Eye (tissue), 1 donor: ENCODE measurements at regions not wholly inside any gene's neighbourhood (a gene's known extent, or its start where the extent isn't known, plus 50 kb on each side); places are given as distances from the start of the nearest gene placed in this dataset.
A peak's percentile ranks its signal among the peaks of the same experiment; 100 is the strongest.
"Not testable (repeated sequence)": the region's sequence is repeated elsewhere in the genome, so short reads cannot be mapped to it uniquely, and the experiment has no call there.

ENCODE experiments used
- DNase-seq: peaks from one replicate; pipeline ENCODE4 v3.0.0-alpha.2; 2015

DNA sequence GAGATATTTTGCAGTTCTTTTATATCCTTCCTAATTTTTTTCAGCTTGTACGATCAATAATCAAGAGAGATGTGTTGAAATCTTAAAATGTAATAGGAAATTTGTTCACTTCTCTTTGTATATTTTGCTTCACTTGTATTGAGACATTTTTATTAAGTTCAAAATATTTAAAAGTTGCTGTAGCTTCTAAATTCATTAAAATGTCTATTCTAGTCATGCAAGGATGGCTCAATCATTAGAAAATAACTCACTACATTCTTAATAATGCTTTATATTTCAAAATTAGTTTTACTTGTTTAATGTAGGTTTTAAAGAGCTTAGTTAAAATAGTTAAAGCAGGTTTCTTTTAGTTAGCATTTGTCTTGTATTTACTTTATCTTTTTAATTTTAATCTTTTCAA, 308.4 kb downstream of the CYRIA start:
- DNase-seq: no peak

DNA sequence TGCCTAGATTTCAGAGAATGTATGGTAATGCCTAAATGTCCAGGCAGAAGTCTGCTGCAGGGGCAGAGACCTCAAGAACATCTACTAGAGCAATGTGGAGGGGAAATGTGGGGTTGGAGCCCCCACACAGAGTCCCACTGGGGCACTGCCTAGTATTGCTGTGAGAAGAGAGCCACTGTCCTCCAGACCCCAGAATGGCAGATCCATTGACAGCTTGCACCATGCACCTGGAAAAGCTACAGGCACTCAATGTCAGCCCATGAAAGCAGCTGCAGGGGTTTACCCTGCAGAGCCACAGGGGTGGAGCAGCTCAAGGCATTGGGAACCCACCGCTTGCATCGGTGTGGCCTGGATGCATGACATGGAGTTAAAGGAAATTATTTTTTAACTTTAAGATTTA, 314.1 kb downstream of the CYRIA start:
- no peak for DNase-seq

DNA sequence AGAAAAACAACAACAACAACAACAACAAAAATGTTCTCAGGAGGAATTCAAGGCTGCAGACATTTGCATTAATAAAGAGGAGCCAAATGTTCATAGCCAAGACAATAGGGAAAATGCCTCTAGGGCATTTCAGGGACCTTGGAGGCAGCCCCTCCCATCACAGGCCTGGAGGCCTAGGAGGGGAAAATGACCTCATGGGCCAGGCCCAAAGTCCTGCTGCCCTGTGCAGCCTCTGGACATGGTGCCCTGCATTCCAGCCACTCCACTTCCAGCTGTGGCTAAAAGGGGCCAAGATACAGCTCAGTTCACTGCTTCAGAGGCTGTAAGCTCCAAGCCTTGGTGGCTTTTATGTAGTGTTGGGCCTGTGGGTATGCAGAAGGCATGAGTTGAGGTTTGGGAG, 314.5 kb downstream of the CYRIA start:
- no peak for DNase-seq

DNA sequence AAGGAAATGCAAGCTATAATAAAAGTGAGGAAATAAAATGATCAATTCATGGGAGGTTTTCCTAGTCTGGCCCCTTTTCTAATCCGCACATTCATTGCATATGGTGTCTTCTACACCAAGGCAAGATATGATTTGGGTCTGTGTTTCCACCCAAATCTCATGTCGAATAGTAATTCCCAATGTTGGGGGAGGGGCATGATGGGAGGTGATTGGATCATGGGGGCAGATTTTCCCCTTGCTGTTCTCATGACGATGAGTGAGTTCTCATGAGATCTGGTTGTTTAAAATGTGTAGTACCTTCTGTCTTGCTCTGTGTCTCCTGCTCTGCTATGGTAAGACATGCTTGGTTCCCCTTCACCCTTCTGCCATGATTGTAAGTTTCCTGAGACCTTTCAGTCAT, 315.4 kb downstream of the CYRIA start:
- no peak for DNase-seq

DNA sequence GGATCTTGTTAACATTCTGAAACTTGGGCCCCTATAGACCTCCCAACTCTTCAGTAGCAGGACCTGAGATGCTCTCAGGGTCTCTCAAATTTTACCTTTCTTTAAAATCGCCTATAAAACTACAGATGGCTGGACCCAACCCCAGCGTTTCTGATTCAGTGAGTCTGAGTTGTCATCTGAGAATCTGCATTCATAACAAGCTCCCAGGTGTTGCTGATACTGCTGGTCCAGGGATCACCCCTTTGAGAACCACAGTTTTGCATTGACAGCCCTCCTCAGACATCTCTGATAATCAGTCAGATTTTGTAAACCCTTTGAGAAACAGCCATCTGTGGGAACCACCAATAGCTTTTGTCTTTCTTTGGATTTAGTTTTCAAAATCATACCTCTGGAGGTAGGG, 315.8 kb downstream of the CYRIA start:
- DNase-seq: no peak

DNA sequence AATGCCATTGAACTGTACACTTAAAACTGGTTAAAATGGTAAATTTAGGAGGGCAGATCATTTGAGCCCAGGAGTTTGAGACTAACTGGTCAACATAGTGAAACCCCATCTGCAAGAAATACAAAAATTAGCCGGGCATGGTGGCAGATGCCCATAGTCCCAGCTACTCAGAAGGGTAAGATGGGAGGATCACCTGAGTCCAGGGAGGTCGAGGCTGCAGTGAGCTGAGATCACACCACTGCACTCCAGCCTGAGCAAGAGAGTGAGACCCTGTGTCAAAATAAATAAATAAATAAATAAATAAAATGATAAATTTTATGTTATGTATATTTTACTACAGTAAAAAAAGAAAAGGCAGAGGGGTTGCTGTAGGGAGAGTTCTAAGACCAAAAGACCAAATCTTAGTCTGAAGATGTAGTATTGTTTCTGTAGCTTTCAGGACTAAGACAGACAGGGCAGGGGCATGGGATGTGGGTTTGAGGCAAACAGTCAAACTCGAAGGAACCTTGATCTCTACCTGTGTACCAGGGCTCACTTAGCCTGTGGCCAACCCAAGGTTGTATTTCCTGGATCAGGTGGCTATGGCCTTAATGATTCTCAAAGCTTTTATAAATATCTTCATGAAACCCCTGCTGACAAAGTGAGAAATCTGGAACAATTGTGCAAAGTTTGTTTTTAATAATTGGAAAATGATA, 316.7 kb downstream of the CYRIA start:
- DNase-seq: no peak

DNA sequence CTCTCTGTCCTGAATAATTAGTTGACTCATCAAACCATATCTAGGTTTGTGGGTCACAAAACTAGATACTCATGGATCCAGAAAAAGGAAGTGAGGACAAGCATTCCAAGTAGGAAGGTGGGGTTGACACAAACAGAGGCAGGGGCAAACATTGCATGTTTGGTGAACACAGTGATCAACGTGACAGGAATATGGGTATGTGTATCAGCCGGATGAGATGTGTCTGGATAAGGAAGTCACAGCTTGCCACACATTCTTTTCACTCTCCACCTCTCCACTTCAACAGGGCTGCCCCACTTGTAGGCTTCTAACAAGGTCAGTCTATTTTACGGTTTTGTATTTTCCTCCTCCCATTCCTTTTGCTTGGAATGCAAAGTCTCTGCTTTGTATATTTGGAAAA, 319.0 kb downstream of the CYRIA start:
- DNase-seq: no peak

DNA sequence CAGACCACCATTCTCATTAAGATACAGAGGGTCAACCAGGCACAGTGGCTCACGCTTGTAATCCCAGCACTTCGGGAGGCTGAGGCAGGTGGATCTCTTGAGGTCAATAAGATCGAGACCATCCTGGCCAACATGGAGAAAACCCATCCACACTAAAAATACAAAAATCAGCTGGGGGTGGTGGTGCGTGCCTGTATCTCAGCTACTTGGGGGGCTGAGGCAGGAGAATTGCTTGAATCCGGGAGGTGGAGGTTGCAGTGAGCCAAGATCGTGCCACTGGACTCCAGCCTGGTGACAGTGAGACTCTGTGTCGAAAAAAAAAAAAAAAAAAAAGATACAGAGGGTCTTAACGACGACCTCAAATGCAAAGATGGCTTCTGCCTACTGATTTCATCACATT, 320.4 kb downstream of the CYRIA start:
- not testable (repeated sequence) for DNase-seq

DNA sequence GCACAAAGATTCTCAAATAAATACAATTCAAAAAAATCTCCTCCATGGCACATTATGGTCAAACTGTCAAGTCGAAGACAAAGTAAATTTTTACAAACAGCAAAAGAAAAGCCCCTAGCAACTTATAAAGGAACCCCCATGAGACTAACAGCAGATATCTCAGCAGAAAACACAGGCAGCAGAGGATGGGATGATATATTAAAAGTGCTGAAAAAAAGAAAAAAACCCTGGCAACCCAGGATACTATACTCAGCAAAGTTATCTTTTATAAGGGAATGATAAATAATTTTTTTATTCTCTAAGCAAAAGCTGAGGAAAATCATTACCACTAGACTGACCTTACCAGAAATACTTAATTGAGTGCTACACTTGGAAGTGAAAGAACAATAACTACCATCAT, 326.4 kb downstream of the CYRIA start:
- DNase-seq: no peak

DNA sequence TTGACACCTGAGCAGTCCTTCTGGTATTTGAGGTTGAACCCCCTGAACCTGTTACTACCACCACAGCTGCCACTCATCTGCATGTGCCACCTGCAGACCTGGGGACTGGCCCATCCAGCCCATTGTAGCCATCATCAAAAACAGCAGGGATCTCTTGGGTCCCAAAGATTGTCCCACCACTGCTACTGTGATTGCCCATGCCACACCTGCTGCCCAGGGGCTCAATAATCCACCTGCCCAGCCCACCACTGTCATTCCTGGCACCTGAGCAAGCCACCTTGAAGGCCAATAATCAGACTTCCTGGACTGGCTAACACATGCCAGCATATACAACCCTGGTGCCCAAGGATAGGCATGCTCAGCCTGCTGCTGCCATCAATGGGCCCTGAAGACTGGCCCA, 327.6 kb downstream of the CYRIA start:
- no peak for DNase-seq

DNA sequence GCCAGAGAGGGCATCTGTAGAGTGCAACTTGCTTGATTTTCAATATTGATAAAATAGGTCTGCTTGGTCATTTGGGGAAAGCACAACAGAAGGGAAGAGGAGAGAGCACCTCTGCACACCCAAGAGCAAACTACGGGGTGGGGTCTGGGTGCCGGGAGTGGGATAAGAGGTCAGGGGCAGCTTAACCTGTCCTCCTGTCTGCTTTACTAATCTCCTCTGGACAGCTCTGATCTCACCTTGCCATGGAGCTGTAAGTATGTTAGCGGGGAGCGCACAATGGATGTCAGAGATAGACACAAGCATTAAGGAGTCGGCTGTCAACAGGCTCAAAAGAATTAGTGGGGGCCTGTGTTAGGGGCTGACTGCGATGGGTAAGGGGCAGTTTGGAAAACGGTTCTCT, 328.7 kb downstream of the CYRIA start:
- DNase-seq: no peak

DNA sequence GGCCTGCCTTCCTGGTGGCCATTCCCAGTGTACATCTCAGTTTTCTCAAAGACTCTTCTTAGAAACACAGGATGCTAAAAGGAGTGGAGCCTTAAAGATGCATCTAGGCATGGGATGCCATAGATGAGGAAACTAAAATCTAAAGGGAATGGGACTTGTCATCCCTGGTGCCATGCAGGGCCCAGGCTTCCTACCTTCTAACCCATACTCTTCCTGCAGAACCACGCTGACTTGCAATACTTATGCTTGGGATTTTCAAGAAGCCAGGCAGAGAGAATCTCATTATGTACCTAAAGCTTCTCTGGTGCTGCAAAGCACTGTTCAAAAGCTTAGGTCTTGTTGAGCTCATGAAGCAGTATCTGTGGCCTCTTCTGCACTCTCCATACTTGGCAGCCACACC, 329.1 kb downstream of the CYRIA start:
- DNase-seq: no peak

DNA sequence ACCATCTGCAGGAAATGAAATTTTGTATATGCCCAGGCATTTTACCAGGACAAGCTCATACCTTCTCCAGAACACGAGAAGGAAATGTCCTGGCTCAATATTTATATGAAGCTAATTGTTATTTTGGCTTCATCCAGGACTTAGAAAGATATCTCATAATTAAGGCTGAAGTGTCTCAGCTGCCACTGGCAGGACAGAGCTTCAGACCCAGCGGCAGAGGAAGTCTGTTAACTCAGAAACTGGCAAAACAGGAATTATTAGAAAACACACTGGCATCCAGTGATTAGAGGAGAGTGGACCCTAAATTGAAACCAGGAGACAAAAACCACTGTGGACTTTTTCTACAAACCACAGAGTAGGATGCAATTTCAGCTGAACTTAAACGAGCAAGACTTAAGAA, 329.7 kb downstream of the CYRIA start:
- no peak for DNase-seq

DNA sequence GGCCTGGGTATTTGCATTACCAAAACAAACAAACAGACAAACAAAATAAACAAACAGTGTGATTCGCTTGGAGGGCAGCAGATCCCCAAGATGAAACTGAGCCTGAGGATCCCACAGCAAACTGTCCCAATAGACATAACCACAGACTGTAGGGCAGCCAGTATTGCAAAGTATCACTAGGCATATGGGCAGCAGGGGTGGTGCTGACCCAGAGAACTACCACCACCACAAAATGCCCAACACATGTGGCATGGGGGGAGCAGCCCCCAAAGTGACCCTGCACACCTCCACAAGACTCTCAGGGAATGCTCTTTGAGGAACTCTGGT, 330.1 kb downstream of the CYRIA start:
- no peak for DNase-seq

DNA sequence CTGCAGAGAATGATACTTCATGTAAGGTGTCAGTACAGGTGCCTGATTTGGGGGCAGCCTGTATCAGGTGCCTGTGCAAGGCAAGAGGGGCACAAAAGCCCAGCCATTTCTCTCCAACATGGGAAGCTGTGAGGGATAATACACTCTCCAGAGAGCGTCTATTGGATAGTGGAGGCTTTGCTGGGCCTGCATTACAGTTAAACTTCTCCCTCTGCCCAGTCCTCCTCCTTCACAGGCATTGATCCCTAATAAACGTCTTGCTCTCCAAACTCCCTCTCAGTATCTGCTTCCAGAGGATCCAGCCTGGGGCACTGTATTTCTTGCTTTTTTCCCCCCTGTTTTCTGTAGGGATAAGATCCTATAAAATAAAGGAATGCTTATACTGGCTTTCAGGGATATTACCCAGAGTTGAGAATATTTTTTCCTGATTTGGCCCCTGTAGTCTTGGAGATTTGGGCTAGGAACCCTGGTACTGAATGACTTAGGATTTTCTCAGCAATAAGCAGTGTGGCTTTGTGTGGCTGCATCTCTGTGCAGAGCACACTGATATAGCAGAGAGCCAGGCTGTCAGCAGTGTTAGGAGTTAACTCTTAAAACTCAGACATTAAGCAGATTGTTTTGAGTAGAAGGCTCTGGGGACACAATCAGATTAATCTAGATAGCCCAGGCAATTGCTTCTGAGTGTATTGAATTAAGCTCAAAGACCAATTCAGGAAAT, 330.6 kb downstream of the CYRIA start:
- no peak for DNase-seq

DNA sequence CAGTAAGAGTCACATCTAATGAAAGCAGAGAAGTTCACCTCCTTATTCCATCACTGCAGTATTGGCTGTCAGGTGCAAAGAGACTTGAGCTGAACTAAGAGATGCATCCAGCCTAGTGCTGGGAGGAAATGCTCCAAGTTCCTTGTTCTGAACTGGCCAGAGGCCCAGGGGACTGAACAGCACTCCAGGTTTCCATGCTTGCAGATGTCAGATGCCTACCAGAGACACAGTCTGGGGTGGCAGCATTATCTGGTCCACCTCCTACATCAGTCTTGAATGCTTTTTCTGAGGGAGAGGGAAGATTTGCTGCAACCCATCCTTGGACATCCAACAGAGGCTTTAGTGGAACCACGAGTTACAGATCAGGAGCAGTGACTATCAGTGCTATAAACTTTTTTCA, 331.3 kb downstream of the CYRIA start:
- DNase-seq: no peak

DNA sequence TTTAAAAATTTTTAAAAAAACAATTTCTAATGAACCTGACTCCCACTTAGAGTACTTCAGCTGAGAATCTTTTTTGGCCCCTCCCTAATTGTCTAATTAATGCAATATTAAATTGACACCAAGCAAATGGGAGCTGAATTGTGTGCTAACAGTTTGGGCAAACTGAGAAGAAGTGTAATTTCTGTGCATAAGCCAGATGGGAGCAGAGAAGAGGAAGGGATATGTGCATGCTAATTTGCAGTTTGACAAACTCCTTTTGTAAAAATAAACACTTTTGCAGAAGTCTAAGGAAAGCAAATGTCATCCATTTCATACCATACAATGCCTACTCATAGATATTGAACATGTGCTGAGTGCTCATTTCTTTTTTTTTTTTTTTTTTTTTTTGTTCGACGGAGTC, 332.0 kb downstream of the CYRIA start:
- no peak for DNase-seq

DNA sequence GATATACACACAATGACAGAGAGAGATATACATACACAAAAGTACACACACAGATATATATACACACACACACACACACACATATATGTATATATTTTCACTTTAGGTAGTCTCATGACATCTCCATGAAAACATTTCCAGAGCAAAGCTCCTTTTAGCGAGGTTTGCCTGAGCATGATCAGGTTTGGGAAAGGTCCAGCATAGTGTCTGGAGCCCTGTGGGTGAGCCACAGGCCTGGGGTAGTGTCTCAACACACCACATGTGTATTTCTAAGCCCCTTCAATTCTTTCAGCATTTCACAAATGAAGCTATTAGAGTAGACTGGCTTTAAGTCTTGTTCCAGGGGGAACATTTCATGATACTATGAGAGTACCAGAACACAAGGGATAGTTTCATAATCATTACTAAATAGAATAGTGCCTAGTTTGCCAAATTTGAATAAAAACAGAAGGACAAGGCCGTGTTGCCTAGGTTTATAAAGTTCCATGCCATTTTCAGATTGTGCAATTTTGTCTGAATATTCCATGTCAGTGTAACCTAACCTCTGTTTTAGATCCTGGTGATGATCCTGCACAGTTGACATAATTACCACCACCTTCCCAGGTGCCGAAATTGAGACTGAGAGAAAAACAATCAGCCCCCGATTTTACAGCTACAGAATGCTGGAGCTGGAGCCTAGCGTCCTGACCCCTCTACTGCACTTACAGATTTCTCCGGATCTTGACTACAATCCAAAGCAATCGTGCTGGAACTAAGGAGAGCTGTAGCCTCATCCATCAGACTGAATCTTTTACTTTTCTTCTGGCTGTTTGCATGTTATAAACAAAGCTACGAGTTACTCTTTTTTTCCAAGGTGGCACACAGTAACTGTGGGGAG, 332.7 kb downstream of the CYRIA start:
- no peak for DNase-seq

DNA sequence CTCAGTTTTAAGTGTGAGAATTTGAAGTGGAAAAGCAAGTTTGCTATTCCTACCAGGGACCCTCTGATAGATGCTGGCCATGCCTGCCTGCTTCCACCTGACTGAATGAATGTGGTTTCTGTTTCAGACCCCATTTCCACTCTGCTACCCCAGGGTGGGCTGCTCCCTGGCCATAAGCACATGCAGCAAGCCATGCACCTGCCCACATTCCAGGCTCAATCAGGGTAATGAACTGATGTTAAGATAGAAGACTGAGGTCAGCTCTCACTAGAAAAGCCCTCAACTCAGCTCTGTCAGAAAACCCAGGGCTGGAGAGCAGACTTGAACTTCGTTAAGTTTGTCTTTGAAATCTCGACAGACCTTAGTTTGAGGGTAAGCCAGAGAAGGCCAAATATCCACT, 333.9 kb downstream of the CYRIA start:
- no peak for DNase-seq

DNA sequence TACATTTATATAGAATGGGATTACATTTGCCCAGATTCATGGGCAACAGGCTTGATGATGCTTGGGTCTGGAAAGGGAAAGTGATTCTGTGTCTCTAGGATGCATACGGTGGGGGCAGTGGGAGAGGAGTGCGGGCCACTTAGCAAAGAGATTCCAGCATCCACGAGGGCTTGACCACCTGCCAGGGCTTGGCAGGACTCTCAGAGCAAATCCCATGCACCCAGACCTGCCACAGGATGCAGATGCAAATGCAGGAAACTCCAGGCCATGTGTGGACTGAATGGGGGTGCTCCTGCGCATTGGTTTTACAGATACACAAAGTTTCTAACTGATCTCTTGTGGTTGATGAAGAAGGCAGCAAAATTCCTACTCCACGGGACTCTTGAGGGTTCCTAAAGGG, 334.7 kb downstream of the CYRIA start:
- DNase-seq: peak; percentile 54

DNA sequence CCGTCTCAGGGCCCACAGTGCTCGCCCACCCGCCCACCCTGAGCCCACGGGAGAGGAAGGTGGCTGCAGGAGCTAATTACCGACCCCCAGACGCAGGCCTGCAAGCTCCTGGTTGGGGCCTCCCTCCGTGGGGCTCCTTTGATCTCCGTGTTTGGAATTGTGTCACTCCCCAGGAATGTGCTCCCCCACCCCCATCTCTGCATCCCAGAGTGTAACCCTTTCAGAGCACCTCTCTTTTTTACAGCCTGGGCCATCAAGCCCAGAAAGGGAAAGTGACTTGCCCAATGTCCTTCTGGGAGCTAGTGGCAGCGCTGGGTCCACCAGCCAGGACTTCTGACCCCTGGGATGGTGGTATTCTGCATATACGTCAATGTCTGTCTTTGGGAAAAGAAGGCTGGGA, 335.1 kb downstream of the CYRIA start:
- DNase-seq: peak; percentile 89

DNA sequence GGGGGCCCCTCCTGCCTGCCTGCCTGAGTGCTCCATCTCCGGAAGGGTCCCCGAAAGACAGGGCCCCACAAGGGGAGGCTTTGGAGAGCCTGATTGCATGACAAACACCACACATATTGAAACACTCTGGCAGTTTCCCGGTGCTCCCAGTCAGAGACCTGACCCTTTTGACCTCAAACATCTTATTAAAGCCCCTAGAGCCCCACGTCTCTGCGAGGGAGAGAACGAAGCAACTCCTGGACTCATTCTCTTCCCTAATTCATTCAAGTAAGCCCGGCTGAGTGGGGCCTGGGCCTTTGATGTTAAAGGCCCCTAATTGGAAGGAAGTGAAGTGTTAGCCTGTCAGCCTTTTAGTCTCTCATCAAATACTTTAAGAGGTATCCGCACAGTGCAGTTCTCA, 335.6 kb downstream of the CYRIA start:
- DNase-seq: peak; percentile 93

DNA sequence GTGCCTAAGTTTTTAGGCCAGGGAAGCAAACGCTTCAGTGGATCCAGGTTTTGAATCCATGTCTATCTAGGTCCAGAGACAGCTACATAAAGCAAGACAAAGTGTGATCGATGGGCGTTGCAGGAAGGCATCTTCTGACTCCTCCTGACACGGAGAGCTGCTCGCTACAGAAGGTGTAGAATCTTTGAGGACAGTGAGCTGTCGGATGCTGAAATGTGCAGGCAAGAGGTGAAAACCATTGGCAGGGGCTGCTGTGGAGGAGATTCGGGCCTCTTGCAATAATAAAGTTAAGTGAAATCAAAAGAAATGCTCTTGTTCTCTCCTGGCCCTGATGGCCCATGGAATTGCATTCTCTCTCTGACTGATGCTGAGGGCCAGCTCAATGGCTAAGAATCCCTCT, 336.2 kb downstream of the CYRIA start:
- DNase-seq: no peak

DNA sequence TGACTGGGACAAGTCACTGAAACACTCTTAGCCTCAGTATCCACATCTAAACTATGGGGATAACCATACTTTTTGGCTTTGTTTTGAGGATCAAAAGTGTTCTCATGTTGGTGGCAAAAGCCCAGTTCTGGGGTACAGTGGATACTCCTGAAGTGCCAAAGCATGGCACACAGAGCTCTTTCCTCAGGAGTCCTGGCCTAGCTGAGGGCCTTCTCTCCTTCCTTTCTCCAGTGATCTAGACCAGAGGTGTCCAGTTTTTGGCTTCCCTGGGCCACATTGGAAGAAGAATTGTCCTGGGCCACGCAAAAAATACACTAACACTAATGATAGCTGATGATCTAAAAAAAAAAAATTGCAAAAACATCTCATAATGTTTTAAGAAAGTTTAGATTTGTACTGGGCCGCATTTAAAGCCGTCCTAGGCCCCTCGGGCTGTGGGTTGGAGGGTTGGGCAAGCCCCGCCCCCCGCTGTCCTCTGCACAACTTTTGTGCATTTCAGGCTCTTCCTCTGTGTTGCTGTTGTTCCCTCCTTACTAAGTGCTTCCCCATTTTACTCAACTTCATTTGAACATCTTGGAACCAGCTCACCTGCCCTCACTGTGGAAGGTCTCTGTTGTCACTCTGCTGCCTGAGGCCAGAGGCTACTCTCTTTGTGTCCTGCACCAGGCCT, 337.0 kb downstream of the CYRIA start:
- no peak for DNase-seq
